Chondrocyte (in vitro differentiated cells): ENCODE measurements at regions not wholly inside any gene's neighbourhood (a gene's known extent, or its start where the extent isn't known, plus 50 kb on each side); places are given as distances from the start of the nearest gene placed in this dataset.

ENCODE experiments used
- DNase-seq: peaks from one replicate; pipeline ENCODE4 v3.0.0; 2021; ENCODE audit warnings: mixed read lengths, low spot score
- H3K27ac Mint-ChIP-seq: one replicate; pipeline ENCODE4 v1.8.0; 2021; ENCODE audit warnings: mild to moderate bottlenecking, moderate library complexity, mixed read lengths; ENCODE audit not compliant: unreplicated experiment
- H3K27me3 Mint-ChIP-seq: 2 replicates; pipeline ENCODE4 v1.8.0; 2021; ENCODE audit warnings: low read depth, mixed read lengths
- H3K36me3 Mint-ChIP-seq: 2 replicates; pipeline ENCODE4 v1.8.0; 2021; ENCODE audit warnings: low read depth, mixed read lengths
- H3K4me1 Mint-ChIP-seq: 2 replicates; pipeline ENCODE4 v1.8.0; 2021; ENCODE audit warnings: low read depth, mild to moderate bottlenecking, mixed read lengths
- H3K4me3 Mint-ChIP-seq: one replicate; pipeline ENCODE4 v1.8.0; 2021; ENCODE audit warnings: mild to moderate bottlenecking, moderate library complexity, mixed read lengths; ENCODE audit not compliant: unreplicated experiment
- H3K9me3 Mint-ChIP-seq: 2 replicates; pipeline ENCODE4 v1.8.0; 2021; ENCODE audit warnings: low read depth, mixed read lengths
- CTCF ChIP-seq: fragments of 200-600 bp; sonication (generic); IDR thresholded peaks from 2 replicates; pipeline ENCODE4 v1.5.0; 2021; ENCODE audit warnings: antibody characterized with exemption, mild to moderate bottlenecking, moderate library complexity

GRCh38 chr19:33879818-33880575, 83.3 kb downstream of the KCTD15 start:
- DNase-seq = no peak
- peaks cover 67% of the 10 kb centered on the region for H3K4me1 Mint-ChIP-seq
- TF ChIP-seq CTCF = no peak
- no peaks in the 10 kb centered on the region for H3K27me3 Mint-ChIP-seq
- H3K36me3 Mint-ChIP-seq = no peaks in the 10 kb centered on the region
- H3K9me3 Mint-ChIP-seq = no peaks in the 10 kb centered on the region
- H3K27ac Mint-ChIP-seq = peak overlapping the region; percentile 94
- H3K4me3 Mint-ChIP-seq = peak overlapping the region; percentile 45

GRCh38 chr19:33883859-33884519, 87.3 kb downstream of the KCTD15 start:
- TF ChIP-seq CTCF = no peak
- Mint-ChIP-seq H3K4me3 (peak overlapping the region; percentile 37), H3K27me3 (no peaks in the 10 kb centered on the region), H3K27ac (peak overlapping the region; percentile 86), H3K36me3 (no peaks in the 10 kb centered on the region), H3K4me1 (peaks cover 47% of the 10 kb centered on the region), H3K9me3 (no peaks in the 10 kb centered on the region)
- no peak for DNase-seq

GRCh38 chr19:33885236-33885635, 88.6 kb downstream of the KCTD15 start:
- DNase-seq = no peak
- H3K4me1 Mint-ChIP-seq = peaks cover 36% of the 10 kb centered on the region
- H3K27me3 Mint-ChIP-seq = no peaks in the 10 kb centered on the region
- no peaks in the 10 kb centered on the region for H3K9me3 Mint-ChIP-seq
- H3K27ac Mint-ChIP-seq = no peak overlapping the region
- H3K4me3 Mint-ChIP-seq = no peak overlapping the region
- H3K36me3 Mint-ChIP-seq = no peaks in the 10 kb centered on the region
- no peak for TF ChIP-seq CTCF

GRCh38 chr19:33887891-33888290, 91.2 kb downstream of the KCTD15 start:
- H3K27me3 Mint-ChIP-seq = no peaks in the 10 kb centered on the region
- H3K27ac Mint-ChIP-seq = no peak overlapping the region
- no peak for DNase-seq
- no peak for TF ChIP-seq CTCF
- H3K4me1 Mint-ChIP-seq = peaks cover 26% of the 10 kb centered on the region
- no peak overlapping the region for H3K4me3 Mint-ChIP-seq
- no peaks in the 10 kb centered on the region for H3K9me3 Mint-ChIP-seq
- H3K36me3 Mint-ChIP-seq = no peaks in the 10 kb centered on the region

- Mint-ChIP-seq H3K27ac (no peak overlapping the region), H3K36me3 (no peaks in the 10 kb centered on the region), H3K9me3 (no peaks in the 10 kb centered on the region), H3K4me3 (no peak overlapping the region), H3K27me3 (no peaks in the 10 kb centered on the region), H3K4me1 (peaks cover 21% of the 10 kb centered on the region)
- no peak for DNase-seq
- TF ChIP-seq CTCF = no peak
Observed at GRCh38 chr19:33888665-33889064, 92.0 kb downstream of the KCTD15 start.
